ENCODE measurements at regions not wholly inside any gene's neighbourhood (a gene's known extent, or its start where the extent isn't known, plus 50 kb on each side); places are given as distances from the start of the nearest gene placed in this dataset.
"Not testable (repeated sequence)": the region's sequence is repeated elsewhere in the genome, so short reads cannot be mapped to it uniquely, and the experiment has no call there.

DNA sequence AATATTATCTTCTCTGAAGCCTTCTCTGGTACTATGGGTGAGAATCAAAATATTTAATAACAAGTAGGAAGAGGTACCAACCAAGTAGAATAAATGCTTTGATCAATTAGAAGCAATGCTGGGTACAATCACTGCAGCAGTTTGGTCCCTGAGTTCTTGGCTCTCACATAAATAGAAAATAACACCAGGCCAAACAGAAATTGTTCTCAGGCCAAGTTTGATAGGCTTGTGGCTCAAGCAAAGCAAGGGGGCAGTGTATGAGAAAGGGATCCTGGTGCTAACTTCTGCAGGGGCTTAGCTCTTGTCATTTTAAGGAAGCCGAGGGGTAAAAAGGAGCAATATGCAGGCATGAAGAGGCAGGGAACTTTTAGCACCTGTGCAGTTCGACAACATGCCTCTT, 146.8 kb upstream of the TMEM229A start:
- Mint-ChIP-seq H3K9me3 (peaks cover 18% of the 10 kb centered on the region), H3K27me3 (no peaks in the 10 kb centered on the region), H3K27ac (ENCODE audit: low read depth) (no peak overlapping the region), H3K36me3 (ENCODE audit: insufficient read depth) (no peaks in the 10 kb centered on the region), H3K4me1 (no peaks in the 10 kb centered on the region), H3K4me3 (no peak overlapping the region)
- DNase-seq (ENCODE audit: low spot score in 2 of 2) (no peak), ATAC-seq (replicated peaks; ENCODE audit: extremely low read depth, poor library complexity, severe bottlenecking) (no peak)

DNA sequence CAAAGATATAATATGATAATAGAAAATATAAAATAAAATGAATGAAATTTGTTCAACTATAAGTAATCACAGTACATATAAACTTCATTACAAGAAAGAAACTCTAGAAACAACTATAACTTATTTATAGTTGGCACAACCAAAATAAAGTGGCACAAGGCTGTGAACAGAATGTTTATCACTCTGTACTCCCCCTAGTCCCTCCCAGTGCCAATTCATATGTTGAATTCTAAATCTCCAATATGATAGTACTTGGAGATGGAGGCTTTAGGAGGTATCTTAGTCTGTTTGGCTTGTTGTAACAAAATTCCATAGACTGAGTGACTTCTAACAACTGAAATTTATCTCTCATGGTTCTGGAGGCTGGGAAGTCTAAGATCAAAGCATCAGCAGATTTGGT, 145.0 kb upstream of the TMEM229A start:
- no peak overlapping the region for H3K4me3 Mint-ChIP-seq

DNA sequence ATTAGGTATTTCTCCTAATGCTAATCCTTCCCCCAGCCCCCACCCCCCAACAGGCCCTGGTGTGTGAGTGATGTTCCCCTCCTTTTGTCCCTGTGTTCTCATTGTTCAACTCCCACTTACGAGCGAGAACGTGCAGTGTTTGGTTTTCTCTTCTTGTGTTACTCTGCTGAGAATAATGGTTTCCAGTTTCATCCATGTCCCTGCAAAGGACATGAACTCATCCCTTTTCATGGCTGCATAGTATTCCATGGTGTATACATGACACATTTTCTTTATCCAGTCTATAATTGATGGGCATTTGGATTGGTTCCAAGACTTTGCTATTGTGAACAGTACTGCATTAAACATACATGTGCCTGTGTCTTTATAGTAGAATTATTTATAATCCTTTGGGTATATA, 138.9 kb upstream of the TMEM229A start:
- H3K4me3 Mint-ChIP-seq; H3K27ac Mint-ChIP-seq (ENCODE audit: low read depth); H3K36me3 Mint-ChIP-seq (ENCODE audit: insufficient read depth); DNase-seq (ENCODE audit: low spot score in 2 of 2); ATAC-seq (replicated peaks; ENCODE audit: extremely low read depth, poor library complexity, severe bottlenecking); H3K4me1 Mint-ChIP-seq; H3K27me3 Mint-ChIP-seq: not testable (repeated sequence)
- peaks cover 25% of the 10 kb centered on the region for H3K9me3 Mint-ChIP-seq

More for the DNA sequence above, 145.0 kb upstream of the TMEM229A start:
- ATAC-seq (replicated peaks; ENCODE audit: extremely low read depth, poor library complexity, severe bottlenecking) (no peak), DNase-seq (ENCODE audit: low spot score in 2 of 2) (no peak)
- Mint-ChIP-seq H3K36me3 (ENCODE audit: insufficient read depth) (no peaks in the 10 kb centered on the region), H3K4me1 (no peaks in the 10 kb centered on the region), H3K27me3 (no peaks in the 10 kb centered on the region), H3K9me3 (peaks cover 18% of the 10 kb centered on the region), H3K27ac (ENCODE audit: low read depth) (no peak overlapping the region)

DNA sequence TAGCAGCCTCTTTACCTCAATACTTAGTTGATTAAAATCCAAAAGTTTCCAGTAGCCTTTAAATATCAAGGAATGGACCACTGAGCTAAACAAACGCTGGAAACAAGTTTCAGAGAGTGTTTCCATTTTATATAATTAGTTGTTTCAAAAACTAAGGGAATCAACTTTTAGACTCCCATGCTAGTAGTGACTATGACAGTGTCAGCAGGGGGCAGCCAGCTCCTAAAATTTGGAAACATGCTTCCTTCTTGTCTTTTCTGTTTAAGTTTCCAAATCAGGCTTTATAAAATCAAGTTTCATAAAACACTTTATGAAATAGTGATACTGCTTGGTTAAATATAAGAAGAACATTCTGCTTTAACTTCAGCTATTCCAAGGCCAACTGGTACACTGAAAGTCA, 138.2 kb upstream of the TMEM229A start:
- H3K27me3 Mint-ChIP-seq = no peaks in the 10 kb centered on the region
- no peaks in the 10 kb centered on the region for H3K4me1 Mint-ChIP-seq
- no peak overlapping the region for H3K4me3 Mint-ChIP-seq
- ATAC-seq (replicated peaks; ENCODE audit: extremely low read depth, poor library complexity, severe bottlenecking) = no peak
- no peak overlapping the region for H3K27ac Mint-ChIP-seq (ENCODE audit: low read depth)
- H3K36me3 Mint-ChIP-seq (ENCODE audit: insufficient read depth) = no peaks in the 10 kb centered on the region
- DNase-seq (ENCODE audit: low spot score in 2 of 2) = no peak
- H3K9me3 Mint-ChIP-seq = peaks cover 19% of the 10 kb centered on the region

DNA sequence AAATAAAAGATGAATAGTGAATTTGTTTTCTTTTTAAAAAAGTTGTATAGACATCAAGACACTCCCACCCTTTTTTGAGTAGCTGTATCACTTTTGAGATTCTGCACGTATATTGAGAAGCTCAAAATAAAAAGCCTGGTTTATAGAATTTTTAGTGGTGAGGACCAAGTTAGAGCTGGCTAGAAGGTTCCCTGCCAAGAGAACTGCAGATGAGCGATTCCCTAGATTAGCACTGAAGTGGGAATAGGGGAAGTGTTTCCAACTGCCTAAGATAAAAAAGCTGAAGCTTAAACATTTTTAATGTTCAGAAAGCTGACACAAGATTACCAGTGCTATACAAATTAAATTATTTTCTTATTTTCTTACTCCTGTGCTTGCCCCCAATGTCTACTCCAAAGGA, 135.7 kb upstream of the TMEM229A start:
- Mint-ChIP-seq H3K27me3 (no peaks in the 10 kb centered on the region), H3K4me3 (no peak overlapping the region), H3K4me1 (no peaks in the 10 kb centered on the region), H3K36me3 (ENCODE audit: insufficient read depth) (no peaks in the 10 kb centered on the region), H3K9me3 (peaks cover 18% of the 10 kb centered on the region), H3K27ac (ENCODE audit: low read depth) (no peak overlapping the region)
- ATAC-seq (replicated peaks; ENCODE audit: extremely low read depth, poor library complexity, severe bottlenecking) (no peak), DNase-seq (ENCODE audit: low spot score in 2 of 2) (no peak)

DNA sequence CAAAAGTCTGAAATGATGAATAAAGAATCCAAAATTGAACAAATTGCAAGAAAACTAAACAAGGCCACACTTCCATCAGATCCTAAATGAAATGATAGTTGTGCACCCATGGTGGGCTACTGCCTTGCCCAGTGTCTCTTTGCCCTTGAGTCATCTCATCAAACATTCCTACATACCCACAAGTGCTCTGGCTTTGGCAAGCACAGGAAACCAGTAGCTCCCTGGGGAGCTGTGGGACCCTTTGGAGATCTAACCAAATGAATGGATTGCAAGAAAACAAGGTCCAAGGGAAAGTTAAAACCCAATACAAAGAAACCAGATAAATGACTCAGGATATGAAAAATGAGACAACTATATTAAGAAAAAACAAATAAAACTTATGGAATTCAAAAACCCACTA, 129.8 kb upstream of the TMEM229A start:
- Mint-ChIP-seq H3K4me1 (no peaks in the 10 kb centered on the region), H3K27me3 (no peaks in the 10 kb centered on the region), H3K9me3 (no peaks in the 10 kb centered on the region), H3K36me3 (ENCODE audit: insufficient read depth) (no peaks in the 10 kb centered on the region), H3K27ac (ENCODE audit: low read depth) (no peak overlapping the region), H3K4me3 (no peak overlapping the region)
- DNase-seq (ENCODE audit: low spot score in 2 of 2) (no peak), ATAC-seq (replicated peaks; ENCODE audit: extremely low read depth, poor library complexity, severe bottlenecking) (no peak)

DNA sequence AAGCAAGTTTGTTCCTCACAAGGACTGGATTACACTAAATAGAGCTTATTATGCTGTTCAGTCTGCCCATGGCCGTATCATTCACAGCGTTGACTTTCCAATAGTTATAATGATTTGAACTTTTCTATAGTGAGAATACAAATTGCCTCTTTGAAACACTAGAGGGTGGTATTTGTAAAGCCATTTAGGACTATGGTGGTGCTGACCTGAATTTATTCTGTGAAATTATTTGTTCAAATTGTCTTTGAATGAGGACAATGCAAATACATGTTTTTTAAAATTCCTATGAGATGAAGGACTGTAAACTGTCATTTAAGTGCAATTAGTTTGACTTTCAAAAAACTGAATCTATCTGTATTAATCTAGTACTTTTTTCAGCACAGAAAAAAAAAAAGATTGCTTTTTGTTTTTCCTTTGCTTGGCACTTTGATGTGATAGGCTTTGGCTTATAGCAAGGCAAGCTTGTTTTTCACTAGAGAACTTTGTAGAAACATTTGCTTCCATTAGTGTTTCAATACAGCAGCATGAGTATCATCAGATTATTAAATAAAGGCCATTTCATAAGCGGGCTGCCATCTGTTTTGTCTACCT, 122.7 kb upstream of the TMEM229A start:
- ATAC-seq (replicated peaks; ENCODE audit: extremely low read depth, poor library complexity, severe bottlenecking) (no peak), DNase-seq (ENCODE audit: low spot score in 2 of 2) (no peak)
- no peak overlapping the region for H3K4me3 Mint-ChIP-seq
- no peak overlapping the region for H3K27ac Mint-ChIP-seq (ENCODE audit: low read depth)
- no peaks in the 10 kb centered on the region for H3K27me3 Mint-ChIP-seq
- no peaks in the 10 kb centered on the region for H3K4me1 Mint-ChIP-seq
- no peaks in the 10 kb centered on the region for H3K36me3 Mint-ChIP-seq (ENCODE audit: insufficient read depth)
- H3K9me3 Mint-ChIP-seq = no peaks in the 10 kb centered on the region

DNA sequence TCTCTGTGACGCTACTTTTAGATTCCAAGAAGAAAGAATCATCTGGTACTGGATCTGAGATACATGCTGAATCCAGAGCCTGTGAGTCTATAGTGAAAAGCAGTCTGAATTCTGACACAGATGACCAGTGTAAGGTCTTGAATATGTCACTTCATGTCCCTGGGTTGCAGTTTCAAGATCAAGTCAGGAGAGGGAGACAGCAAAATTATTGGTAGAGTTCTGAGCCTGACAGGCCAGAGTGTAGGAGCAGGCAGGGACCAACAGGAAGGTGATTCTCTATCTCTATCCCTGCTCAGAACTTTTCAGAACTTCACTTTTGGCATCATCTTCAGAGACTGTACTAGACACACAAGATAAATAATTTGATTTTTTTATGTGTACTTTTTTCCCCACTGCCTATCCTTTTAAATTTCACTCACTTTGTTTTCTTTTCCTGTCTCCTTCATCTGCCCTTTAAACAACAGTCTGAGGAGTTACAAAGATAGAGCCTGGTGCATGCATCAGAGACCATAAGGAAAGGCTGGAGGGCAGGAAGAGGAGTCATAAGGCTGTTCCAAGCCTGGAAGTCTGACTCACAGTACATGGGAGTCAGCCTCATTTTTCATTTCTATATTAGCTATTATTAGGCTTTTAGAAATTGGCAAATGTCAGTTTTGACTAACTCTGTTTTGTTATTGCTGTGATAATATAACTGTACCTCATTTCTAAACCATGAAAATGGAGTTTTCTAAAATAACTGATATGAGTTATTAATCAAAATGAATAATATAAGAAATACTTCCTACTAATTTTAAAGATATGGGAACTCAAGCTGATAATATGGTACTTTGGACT, 120.2 kb upstream of the TMEM229A start:
- no peaks in the 10 kb centered on the region for H3K9me3 Mint-ChIP-seq

DNA sequence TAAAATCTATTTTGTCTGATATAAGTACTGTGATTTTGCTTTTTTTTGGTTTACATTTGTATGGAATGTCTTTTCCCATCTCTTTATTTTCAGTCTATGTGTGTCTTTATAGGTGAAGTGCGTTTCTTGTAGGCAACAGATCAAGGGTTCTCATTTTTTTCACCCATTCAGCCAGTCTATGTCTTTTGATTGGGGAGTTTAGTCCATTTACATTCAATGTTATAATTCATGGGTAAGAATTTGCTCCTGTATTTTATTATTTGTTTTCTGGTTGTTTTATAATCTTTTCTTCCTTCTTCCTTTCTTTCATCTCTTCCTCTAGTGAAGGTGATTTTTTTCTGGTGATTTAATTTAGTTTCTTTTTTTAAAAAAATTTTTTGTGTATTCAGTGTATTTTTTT, 104.8 kb upstream of the TMEM229A start:
- peaks cover 25% of the 10 kb centered on the region for H3K9me3 Mint-ChIP-seq

More for the DNA sequence above, 120.2 kb upstream of the TMEM229A start:
- ATAC-seq (replicated peaks; ENCODE audit: extremely low read depth, poor library complexity, severe bottlenecking) (no peak), DNase-seq (ENCODE audit: low spot score in 2 of 2) (no peak)
- no peaks in the 10 kb centered on the region for H3K4me1 Mint-ChIP-seq
- H3K4me3 Mint-ChIP-seq = no peak overlapping the region
- H3K27ac Mint-ChIP-seq (ENCODE audit: low read depth) = no peak overlapping the region
- no peaks in the 10 kb centered on the region for H3K36me3 Mint-ChIP-seq (ENCODE audit: insufficient read depth)
- no peaks in the 10 kb centered on the region for H3K27me3 Mint-ChIP-seq

DNA sequence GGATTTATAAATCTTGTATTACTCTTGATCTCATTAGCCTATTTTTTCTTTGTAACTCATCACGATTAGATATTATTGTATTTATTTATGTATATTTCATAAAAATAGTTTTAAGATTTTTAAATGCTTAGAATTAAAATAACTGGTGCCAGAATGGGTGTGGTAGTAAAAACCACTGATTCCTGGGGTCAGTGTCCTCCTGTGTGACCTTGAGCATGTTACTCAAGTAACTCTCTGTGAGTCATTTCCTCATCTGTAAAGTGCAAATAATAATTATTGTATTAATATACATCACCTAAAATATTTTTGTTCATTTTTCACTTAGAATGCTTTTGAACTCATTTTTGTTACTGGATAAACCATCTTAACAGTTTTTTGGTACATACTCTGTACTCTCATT, 91.3 kb upstream of the TMEM229A start:
- peaks cover 5% of the 10 kb centered on the region for H3K9me3 Mint-ChIP-seq
- ATAC-seq (replicated peaks; ENCODE audit: extremely low read depth, poor library complexity, severe bottlenecking) (no peak), DNase-seq (ENCODE audit: low spot score in 2 of 2) (no peak)
- H3K27ac Mint-ChIP-seq (ENCODE audit: low read depth) = no peak overlapping the region
- no peaks in the 10 kb centered on the region for H3K36me3 Mint-ChIP-seq (ENCODE audit: insufficient read depth)
- H3K4me3 Mint-ChIP-seq = no peak overlapping the region
- no peaks in the 10 kb centered on the region for H3K27me3 Mint-ChIP-seq
- H3K4me1 Mint-ChIP-seq = no peaks in the 10 kb centered on the region

More for the DNA sequence above, 104.8 kb upstream of the TMEM229A start:
- Mint-ChIP-seq H3K36me3 (ENCODE audit: insufficient read depth) (no peaks in the 10 kb centered on the region), H3K4me1 (no peaks in the 10 kb centered on the region), H3K27ac (ENCODE audit: low read depth) (no peak overlapping the region), H3K4me3 (no peak overlapping the region), H3K27me3 (no peaks in the 10 kb centered on the region)
- ATAC-seq (replicated peaks; ENCODE audit: extremely low read depth, poor library complexity, severe bottlenecking) (no peak), DNase-seq (ENCODE audit: low spot score in 2 of 2) (no peak)

DNA sequence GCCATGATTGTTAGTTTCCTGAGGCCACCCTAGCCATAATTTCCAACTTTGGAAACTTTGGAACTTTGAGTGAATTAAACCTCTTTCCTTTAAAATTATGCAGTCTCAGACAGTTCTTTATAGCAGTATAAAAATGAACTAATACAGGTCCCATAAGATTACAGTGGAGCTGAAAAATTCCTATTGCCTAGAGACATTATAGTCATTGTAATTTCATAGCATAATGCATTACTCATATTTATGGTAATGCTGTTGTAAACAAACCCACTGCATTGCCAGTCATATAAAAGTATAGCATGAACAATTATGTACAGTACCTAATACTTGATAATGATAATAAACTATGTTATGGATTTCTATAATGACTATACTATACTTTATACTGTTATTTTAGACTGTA, 88.0 kb upstream of the TMEM229A start:
- Mint-ChIP-seq H3K27me3 (no peaks in the 10 kb centered on the region), H3K4me1 (no peaks in the 10 kb centered on the region), H3K4me3 (no peak overlapping the region), H3K27ac (ENCODE audit: low read depth) (no peak overlapping the region), H3K9me3 (peaks cover 12% of the 10 kb centered on the region), H3K36me3 (ENCODE audit: insufficient read depth) (no peaks in the 10 kb centered on the region)
- no peak for DNase-seq (ENCODE audit: low spot score in 2 of 2)
- ATAC-seq (replicated peaks; ENCODE audit: extremely low read depth, poor library complexity, severe bottlenecking) = no peak

DNA sequence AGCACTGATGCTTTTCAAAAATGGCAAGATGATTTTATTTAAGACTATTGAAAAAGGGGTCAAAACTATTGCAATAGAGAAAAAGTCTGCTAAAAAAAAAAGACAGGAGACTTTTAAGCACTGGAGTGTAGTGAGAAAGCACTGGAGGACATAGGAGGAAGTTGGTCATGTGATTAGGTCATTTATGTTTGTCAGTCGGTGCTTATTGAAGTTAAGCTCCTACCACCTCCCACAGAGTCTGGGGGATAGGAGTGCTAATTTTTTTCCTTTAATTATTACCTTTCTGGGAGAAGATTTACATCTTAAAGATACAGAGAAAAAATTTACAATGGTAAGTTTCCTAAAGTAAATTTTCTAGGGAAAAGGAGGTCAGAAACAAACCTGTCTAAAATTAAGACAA, 80.2 kb upstream of the TMEM229A start:
- ATAC-seq (replicated peaks; ENCODE audit: extremely low read depth, poor library complexity, severe bottlenecking) = no peak
- H3K9me3 Mint-ChIP-seq = peaks cover 22% of the 10 kb centered on the region
- no peak overlapping the region for H3K4me3 Mint-ChIP-seq
- H3K27ac Mint-ChIP-seq (ENCODE audit: low read depth) = no peak overlapping the region
- H3K36me3 Mint-ChIP-seq (ENCODE audit: insufficient read depth) = no peaks in the 10 kb centered on the region
- H3K4me1 Mint-ChIP-seq = no peaks in the 10 kb centered on the region
- no peaks in the 10 kb centered on the region for H3K27me3 Mint-ChIP-seq
- no peak for DNase-seq (ENCODE audit: low spot score in 2 of 2)

DNA sequence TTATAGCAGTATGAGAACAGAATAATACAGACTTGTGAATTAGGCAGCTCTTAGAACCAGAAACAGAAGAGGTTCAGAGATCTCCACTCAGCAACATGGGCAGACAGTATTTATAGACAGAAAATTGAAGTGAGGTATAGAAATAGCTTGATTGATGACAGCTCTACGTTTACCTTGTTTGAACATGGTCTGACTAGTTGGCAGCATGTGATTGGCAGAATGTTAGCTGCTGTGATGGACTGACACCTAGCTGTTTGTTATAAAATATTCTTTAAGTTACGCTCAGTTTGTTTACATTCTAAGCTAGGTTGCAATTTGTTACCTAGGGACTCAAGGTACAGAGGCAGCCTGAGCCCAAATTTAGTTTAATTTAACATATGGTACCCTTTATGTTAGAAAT, 73.7 kb upstream of the TMEM229A start:
- ATAC-seq (replicated peaks; ENCODE audit: extremely low read depth, poor library complexity, severe bottlenecking) = no peak
- no peaks in the 10 kb centered on the region for H3K4me1 Mint-ChIP-seq
- H3K27me3 Mint-ChIP-seq = no peaks in the 10 kb centered on the region
- no peak overlapping the region for H3K4me3 Mint-ChIP-seq
- peaks cover 7% of the 10 kb centered on the region for H3K9me3 Mint-ChIP-seq
- H3K36me3 Mint-ChIP-seq (ENCODE audit: insufficient read depth) = no peaks in the 10 kb centered on the region
- DNase-seq (ENCODE audit: low spot score in 2 of 2) = no peak
- no peak overlapping the region for H3K27ac Mint-ChIP-seq (ENCODE audit: low read depth)
